Peyer's patch (tissue), 4 donors: ENCODE measurements at regions not wholly inside any gene's neighbourhood (a gene's known extent, or its start where the extent isn't known, plus 50 kb on each side); places are given as distances from the start of the nearest gene placed in this dataset.

Source experiments
- DNase-seq, 3 donors: peaks; one replicate each; pipeline ENCODE4 v3.0.0-alpha.2; 2017 to 2019
- H3K27ac ChIP-seq, 4 donors: fragments of 200-600 bp; sonication (generic); one replicate each; pipeline ENCODE4 v1.5.1; 2016 to 2019
- H3K27me3 ChIP-seq, 2 donors: fragments of 200-600 bp; sonication (generic); one replicate each; pipeline ENCODE4 v1.5.1; 2019
- H3K36me3 ChIP-seq, 3 donors: fragments of 200-600 bp; sonication (generic); one replicate each; pipeline ENCODE4 v1.5.1; 2016 to 2019
- H3K4me1 ChIP-seq, 4 donors: fragments of 200-600 bp; sonication (generic); one replicate each; pipeline ENCODE4 v1.5.1; 2016 to 2019
- H3K4me3 ChIP-seq, 4 donors: fragments of 200-600 bp; sonication (generic); 1 replicate in 3 of 4; 2 replicates in 1 of 4; pipeline ENCODE4 v1.5.1; 2016 to 2019; ENCODE audit warnings: mild to moderate bottlenecking in 1 of 4
- H3K9me3 ChIP-seq, 4 donors: fragments of 200-600 bp; sonication (generic); one replicate each; pipeline ENCODE4 v1.5.1; 2016 to 2019; ENCODE audit warnings: mild to moderate bottlenecking in 1 of 4
- POLR2A ChIP-seq, 2 donors: fragments of 450-650 bp; IDR thresholded peaks; one replicate each; pipeline ENCODE4 v1.5.1; 2017; ENCODE audit warnings: antibody characterized with exemption in 2 of 2, mild to moderate bottlenecking in 2 of 2, moderate library complexity in 2 of 2
- TF ChIP-seq, protein P1 (sequence below), 6 experiments: fragments of 450-650 bp in 4 of 6; fragments of 200-600 bp in 2 of 6; sonication (generic) in 1 of 6; IDR thresholded peaks; one replicate each; pipeline ENCODE4 v1.5.1; 2017 to 2019; ENCODE audit warnings: antibody characterized with exemption in 6 of 6, mild to moderate bottlenecking in 3 of 6, moderate library complexity in 1 of 6

DNA sequence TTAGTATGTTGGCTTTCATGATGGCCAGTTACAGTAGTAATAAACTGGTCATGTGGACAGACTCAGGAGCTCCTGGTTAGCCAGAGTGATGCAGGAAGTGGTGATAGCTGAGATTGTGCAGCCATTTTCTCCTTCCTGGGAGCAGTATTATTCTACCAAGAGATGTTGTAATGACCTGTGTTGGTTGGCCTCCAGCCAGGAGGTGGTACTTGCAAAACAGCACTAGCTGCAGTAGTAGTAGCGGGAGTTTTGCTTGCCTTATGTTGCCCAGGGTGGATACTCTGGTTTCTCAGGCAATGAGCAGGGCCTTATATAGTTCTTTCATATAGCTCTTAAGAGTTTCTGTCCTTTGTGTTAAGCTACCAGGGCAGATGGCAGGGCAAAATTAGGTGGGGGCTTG lies 998.8 kb downstream of the GLUD2 start:
- no peak for DNase-seq
- Histone ChIP-seq H3K4me3 (no peak overlapping the region), H3K36me3 (no peaks in the 10 kb centered on the region), H3K27me3 (no peaks in the 10 kb centered on the region), H3K27ac (no peak overlapping the region), H3K9me3 (no peaks in the 10 kb centered on the region), H3K4me1 (no peaks in the 10 kb centered on the region)
- TF ChIP-seq POLR2A (IDR thresholded peaks at IDR 0.05), result no peak

DNA sequence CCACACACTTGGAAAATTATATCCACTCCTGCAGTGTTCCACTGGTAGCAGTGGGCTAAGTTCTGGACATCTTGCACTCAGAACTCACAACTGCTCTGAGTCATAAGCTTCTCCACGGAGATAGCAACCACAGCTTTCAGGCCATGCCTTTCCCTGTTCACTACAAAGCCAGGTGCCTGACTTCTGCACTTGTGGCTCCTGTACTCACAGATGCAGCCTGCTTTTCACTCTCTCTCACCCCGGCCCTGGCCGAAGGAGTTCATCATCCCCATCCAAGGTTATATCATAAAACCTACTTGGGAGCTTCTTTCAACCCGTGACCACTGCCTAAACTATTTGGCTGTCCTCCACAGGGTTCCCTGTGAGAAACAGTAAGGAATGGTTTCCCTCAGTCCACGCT lies 999.4 kb downstream of the GLUD2 start:
- H3K4me1 ChIP-seq, result no peaks in the 10 kb centered on the region
- H3K9me3 ChIP-seq, result no peaks in the 10 kb centered on the region
- no peak overlapping the region for H3K4me3 ChIP-seq
- no peak for DNase-seq
- TF ChIP-seq, protein P1, sequence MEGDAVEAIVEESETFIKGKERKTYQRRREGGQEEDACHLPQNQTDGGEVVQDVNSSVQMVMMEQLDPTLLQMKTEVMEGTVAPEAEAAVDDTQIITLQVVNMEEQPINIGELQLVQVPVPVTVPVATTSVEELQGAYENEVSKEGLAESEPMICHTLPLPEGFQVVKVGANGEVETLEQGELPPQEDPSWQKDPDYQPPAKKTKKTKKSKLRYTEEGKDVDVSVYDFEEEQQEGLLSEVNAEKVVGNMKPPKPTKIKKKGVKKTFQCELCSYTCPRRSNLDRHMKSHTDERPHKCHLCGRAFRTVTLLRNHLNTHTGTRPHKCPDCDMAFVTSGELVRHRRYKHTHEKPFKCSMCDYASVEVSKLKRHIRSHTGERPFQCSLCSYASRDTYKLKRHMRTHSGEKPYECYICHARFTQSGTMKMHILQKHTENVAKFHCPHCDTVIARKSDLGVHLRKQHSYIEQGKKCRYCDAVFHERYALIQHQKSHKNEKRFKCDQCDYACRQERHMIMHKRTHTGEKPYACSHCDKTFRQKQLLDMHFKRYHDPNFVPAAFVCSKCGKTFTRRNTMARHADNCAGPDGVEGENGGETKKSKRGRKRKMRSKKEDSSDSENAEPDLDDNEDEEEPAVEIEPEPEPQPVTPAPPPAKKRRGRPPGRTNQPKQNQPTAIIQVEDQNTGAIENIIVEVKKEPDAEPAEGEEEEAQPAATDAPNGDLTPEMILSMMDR (IDR thresholded peaks at IDR 0.05), result no peak
- no peak for TF ChIP-seq POLR2A (IDR thresholded peaks at IDR 0.05)
- no peak overlapping the region for H3K27ac ChIP-seq
- H3K36me3 ChIP-seq, result no peaks in the 10 kb centered on the region
- H3K27me3 ChIP-seq, result no peaks in the 10 kb centered on the region

DNA sequence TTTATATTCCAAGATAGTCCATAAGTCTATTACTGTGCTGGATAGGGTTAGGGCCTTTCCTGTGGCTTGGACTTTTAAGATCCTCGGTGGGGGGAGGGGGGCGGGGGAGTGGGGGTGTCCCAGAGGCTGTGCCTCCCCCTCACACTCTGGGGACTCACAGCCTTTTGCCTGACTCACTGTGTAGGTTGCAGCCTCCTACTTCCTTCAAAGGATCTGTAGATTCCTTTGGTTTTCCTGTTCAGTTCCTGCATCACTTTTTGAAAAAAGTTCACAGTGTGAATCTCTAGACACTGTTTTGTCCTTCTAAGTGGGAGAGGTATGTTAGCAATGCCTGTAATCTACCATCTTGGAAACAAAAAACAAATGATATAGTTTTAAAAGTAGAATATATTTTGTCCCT lies 999.9 kb downstream of the GLUD2 start:
- Histone ChIP-seq H3K9me3 (no peaks in the 10 kb centered on the region), H3K27me3 (no peaks in the 10 kb centered on the region), H3K4me3 (no peak overlapping the region), H3K36me3 (no peaks in the 10 kb centered on the region), H3K4me1 (no peaks in the 10 kb centered on the region), H3K27ac (no peak overlapping the region)
- no peak for DNase-seq
- TF ChIP-seq POLR2A (IDR thresholded peaks at IDR 0.05), result no peak
- TF ChIP-seq, protein P1 (IDR thresholded peaks at IDR 0.05), result no peak

DNA sequence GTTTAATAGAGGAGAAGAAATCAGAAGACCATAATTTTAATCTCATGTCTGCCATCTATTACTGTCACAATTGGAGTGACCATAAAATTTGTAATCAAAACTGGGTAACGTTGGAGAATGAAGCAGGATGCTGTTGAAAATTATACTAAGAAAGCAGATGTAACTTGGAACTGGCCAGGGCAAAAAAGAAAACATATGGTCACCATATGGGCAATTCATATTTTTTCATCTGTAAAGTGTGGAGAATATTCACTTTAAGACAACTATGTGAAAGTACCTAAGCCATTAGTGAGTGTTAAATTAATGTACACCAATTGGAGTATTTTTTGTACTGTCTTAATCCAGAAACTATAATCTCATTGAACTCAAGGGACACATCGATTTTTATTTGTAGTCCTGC lies 1008.0 kb downstream of the GLUD2 start:
- Histone ChIP-seq H3K27me3 (no peaks in the 10 kb centered on the region), H3K4me1 (no peaks in the 10 kb centered on the region), H3K9me3 (no peaks in the 10 kb centered on the region), H3K4me3 (no peak overlapping the region), H3K27ac (no peak overlapping the region), H3K36me3 (no peaks in the 10 kb centered on the region)
- DNase-seq, result no peak
- no peak for TF ChIP-seq POLR2A (IDR thresholded peaks at IDR 0.05)
- TF ChIP-seq, protein P1 (IDR thresholded peaks at IDR 0.05), result no peak

DNA sequence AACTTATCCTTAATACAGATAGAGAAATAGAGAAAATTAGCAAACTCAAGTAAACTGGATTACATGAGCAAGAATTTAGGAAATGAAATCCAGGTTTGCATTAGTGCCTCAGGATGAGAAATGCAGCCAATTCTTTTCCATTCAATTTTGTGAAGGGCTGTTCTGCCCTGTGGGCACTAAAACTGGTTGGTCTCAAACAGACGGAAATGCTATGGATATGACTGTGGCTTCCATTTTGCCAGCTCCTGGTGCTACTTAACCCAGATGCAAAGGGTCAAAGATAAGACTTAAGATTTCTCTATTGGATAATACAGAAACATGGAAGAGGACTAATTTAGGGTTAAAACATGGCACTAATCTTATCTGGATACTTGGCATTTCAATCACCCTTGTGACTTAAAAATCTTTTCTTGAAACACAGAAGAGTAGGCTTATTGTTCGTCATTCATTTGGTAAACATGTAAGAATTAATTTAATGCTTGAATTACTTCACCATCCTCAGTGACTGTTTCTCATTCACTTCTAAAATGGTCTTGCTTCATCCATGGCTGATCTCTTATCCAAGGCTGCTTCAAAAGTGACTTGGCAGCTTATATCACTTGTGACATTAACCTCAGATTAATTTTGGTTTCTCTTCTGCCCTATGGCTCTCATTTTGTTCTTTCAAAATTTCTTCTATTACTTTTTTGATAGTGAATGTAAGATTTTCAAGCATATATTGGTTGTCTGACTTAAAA lies 1008.7 kb downstream of the GLUD2 start:
- TF ChIP-seq, protein P1 (IDR thresholded peaks at IDR 0.05), result no peak
- TF ChIP-seq POLR2A (IDR thresholded peaks at IDR 0.05), result no peak
- H3K27ac ChIP-seq, result no peak overlapping the region
- no peaks in the 10 kb centered on the region for H3K27me3 ChIP-seq
- H3K4me3 ChIP-seq, result no peak overlapping the region
- no peak for DNase-seq
- no peaks in the 10 kb centered on the region for H3K4me1 ChIP-seq
- no peaks in the 10 kb centered on the region for H3K9me3 ChIP-seq
- H3K36me3 ChIP-seq, result no peaks in the 10 kb centered on the region

DNA sequence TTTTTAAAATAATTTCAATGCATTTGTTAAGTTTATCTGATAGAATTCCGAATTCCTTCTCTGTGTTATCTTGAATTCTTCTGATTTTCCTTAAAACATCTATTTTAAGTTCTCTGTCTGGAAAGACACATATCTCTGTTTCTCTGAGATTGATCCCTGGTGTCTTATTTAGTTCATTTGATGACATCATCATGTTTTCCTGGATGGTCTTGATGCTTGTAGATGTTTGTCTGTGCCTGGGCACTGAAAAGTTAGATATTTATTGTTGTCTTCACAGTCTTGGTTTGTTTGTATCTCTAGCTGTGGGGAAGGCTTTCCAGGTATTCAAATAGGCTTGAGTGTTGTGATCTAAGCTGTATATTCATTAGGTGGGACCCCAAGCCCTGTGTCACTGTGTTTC lies 1028.8 kb downstream of the GLUD2 start:
- no peak overlapping the region for H3K4me3 ChIP-seq
- no peaks in the 10 kb centered on the region for H3K4me1 ChIP-seq
- H3K36me3 ChIP-seq, result no peaks in the 10 kb centered on the region
- no peak for DNase-seq
- TF ChIP-seq, protein P1 (IDR thresholded peaks at IDR 0.05), result no peak
- TF ChIP-seq POLR2A (IDR thresholded peaks at IDR 0.05), result no peak
- H3K9me3 ChIP-seq, result no peaks in the 10 kb centered on the region
- no peak overlapping the region for H3K27ac ChIP-seq
- no peaks in the 10 kb centered on the region for H3K27me3 ChIP-seq
